IMR-90 (cell line): ENCODE measurements at regions not wholly inside any gene's neighbourhood (a gene's known extent, or its start where the extent isn't known, plus 50 kb on each side); places are given as distances from the start of the nearest gene placed in this dataset.

Experiments used
- ATAC-seq: fragments of 200-7000 bp; cut with Tn5 transposase; 2 replicates; pipeline ENCODE4 v1.9.1; 2020; ENCODE audit warnings: low read depth, mild to moderate bottlenecking, moderate library complexity
- BruUV-seq: library from RNA; stranded (reverse); fragments of 400-500 nt; replicated peaks from 2 replicates; lab custom pipeline; 2021; lab: Mats Ljungman, UMichigan
- CTCF ChIA-PET: fragments of 300-600 bp; formaldehyde crosslinking; extraction: SDS; loops from one replicate; lab custom pipeline; 2021; ENCODE audit warnings: antibody characterized with exemption; lab: Yijun Ruan, JAX
- POLR2A ChIA-PET: fragments of 300-600 bp; sonication (Branson Sonifier 250); formaldehyde crosslinking; loops from one replicate; lab custom pipeline; 2022; ENCODE audit warnings: antibody characterized with exemption; ENCODE audit not compliant: unreplicated experiment; lab: Charles Lee
- DNase-seq: peaks from one replicate; pipeline ENCODE4 v3.0.0; 2013
- H2AFZ ChIP-seq: replicated peaks from 2 replicates; pipeline ENCODE3; 2013; ENCODE audit warnings: low read length, mild to moderate bottlenecking; ENCODE audit not compliant: poor library complexity
- H2AK5ac ChIP-seq: 2 replicates; pipeline ENCODE4 v1.6.1; 2013; ENCODE audit warnings: low read depth, low read length, inconsistent platforms
- H2AK9ac ChIP-seq: replicated peaks from 2 replicates; pipeline ENCODE3; 2013; ENCODE audit warnings: mild to moderate bottlenecking, low read depth, low read length, moderate library complexity; ENCODE audit not compliant: poor library complexity
- H2BK120ac ChIP-seq: 2 replicates; pipeline ENCODE4 v1.6.1; 2013; ENCODE audit warnings: low read depth, low read length, inconsistent platforms
- H2BK15ac ChIP-seq: 3 replicates; pipeline ENCODE4 v1.6.1; 2013; ENCODE audit warnings: low read depth, low read length, inconsistent platforms
- H2BK20ac ChIP-seq: 2 replicates; pipeline ENCODE4 v1.6.1; 2013; ENCODE audit warnings: low read depth, mild to moderate bottlenecking, inconsistent platforms, low read length, moderate library complexity
- H2BK5ac ChIP-seq: 2 replicates; pipeline ENCODE4 v1.6.1; 2013; ENCODE audit warnings: mild to moderate bottlenecking, low read depth, low read length, inconsistent platforms; ENCODE audit not compliant: poor library complexity, severe bottlenecking
- H3K14ac ChIP-seq: replicated peaks from 2 replicates; pipeline ENCODE4 v1.6.1; 2013; ENCODE audit warnings: low read depth, low read length, inconsistent platforms
- H3K18ac ChIP-seq: 2 replicates; pipeline ENCODE4 v1.6.1; 2013; ENCODE audit warnings: low read depth, low read length, control low read depth
- H3K23ac ChIP-seq: 2 replicates; pipeline ENCODE4 v1.6.1; 2013; ENCODE audit warnings: low read depth, low read length, inconsistent platforms
- H3K27ac ChIP-seq: 2 replicates; pipeline ENCODE4 v1.5.1; 2013; ENCODE audit warnings: mild to moderate bottlenecking, control low read depth, low read length; ENCODE audit not compliant: insufficient read depth
- H3K27me3 ChIP-seq: 2 replicates; pipeline ENCODE4 v1.6.1; 2013; ENCODE audit warnings: low read length; ENCODE audit not compliant: control insufficient read depth, insufficient read depth
- H3K36me3 ChIP-seq: 2 replicates; pipeline ENCODE4 v1.6.1; 2013; ENCODE audit warnings: low read length, mixed read lengths; ENCODE audit not compliant: control insufficient read depth, insufficient read depth
- H3K4ac ChIP-seq: 2 replicates; pipeline ENCODE4 v1.6.1; 2013; ENCODE audit warnings: low read depth, low read length, inconsistent platforms
- H3K4me1 ChIP-seq: 2 replicates; pipeline ENCODE4 v1.6.1; 2013; ENCODE audit warnings: low read length, mixed read lengths; ENCODE audit not compliant: control insufficient read depth, insufficient read depth
- H3K4me2 ChIP-seq: 2 replicates; pipeline ENCODE4 v1.6.1; 2013; ENCODE audit warnings: low read depth, mild to moderate bottlenecking, control low read depth, low read length, moderate library complexity
- H3K4me3 ChIP-seq: 2 replicates; pipeline ENCODE4 v1.5.1; 2013; ENCODE audit warnings: low read depth, mild to moderate bottlenecking, control low read depth, low read length, moderate library complexity; ENCODE audit not compliant: insufficient read depth
- H3K56ac ChIP-seq: 2 replicates; pipeline ENCODE4 v1.6.1; 2013; ENCODE audit warnings: low read length, inconsistent platforms; ENCODE audit not compliant: insufficient read depth; ENCODE audit errors: extremely low read depth
- H3K79me1 ChIP-seq, 2 experiments: 2 replicates each; pipeline ENCODE4 v1.6.1; 2013; ENCODE audit warnings: low read length in 2 of 2, inconsistent platforms in 1 of 2, low read depth in 1 of 2
- H3K9ac ChIP-seq: 2 replicates; pipeline ENCODE4 v1.6.1; 2013; ENCODE audit warnings: low read depth, low read length, control low read depth
- H3K9me1 ChIP-seq: 2 replicates; pipeline ENCODE4 v1.6.1; 2013; ENCODE audit warnings: low read length, inconsistent platforms; ENCODE audit not compliant: insufficient read depth
- H3K9me3 ChIP-seq: 2 replicates; pipeline ENCODE4 v1.6.1; 2013; ENCODE audit warnings: low read length; ENCODE audit not compliant: control insufficient read depth, insufficient read depth
- H4K20me1 ChIP-seq: 2 replicates; pipeline ENCODE4 v1.6.1; 2013; ENCODE audit warnings: low read length, inconsistent platforms; ENCODE audit not compliant: insufficient read depth
- H4K5ac ChIP-seq: 2 replicates; pipeline ENCODE4 v1.6.1; 2013; ENCODE audit warnings: mild to moderate bottlenecking, low read depth, low read length, control low read depth
- H4K8ac ChIP-seq, 2 experiments: 2 replicates each; pipeline ENCODE4 v1.6.1; 2013; ENCODE audit warnings: low read depth in 2 of 2, low read length in 2 of 2, control low read depth in 1 of 2, inconsistent platforms in 1 of 2
- H4K91ac ChIP-seq: 2 replicates; pipeline ENCODE4 v1.6.1; 2013; ENCODE audit warnings: low read depth, low read length, inconsistent platforms; ENCODE audit not compliant: insufficient read depth
- BHLHE40 ChIP-seq: fragments of 150-350 bp; IDR thresholded peaks from 2 replicates; pipeline ENCODE4 v1.6.1; 2016; ENCODE audit warnings: mild to moderate bottlenecking, low read depth, low read length
- CEBPB ChIP-seq: IDR thresholded peaks from 2 replicates; pipeline ENCODE4 v1.6.1; 2012; ENCODE audit warnings: low read depth, low read length, improper control_type of control experiment
- CHD1 ChIP-seq: IDR thresholded peaks from 2 replicates; pipeline ENCODE4 v1.6.1; 2012; ENCODE audit warnings: low read depth, low read length, improper control_type of control experiment
- FOS ChIP-seq: fragments of 150-350 bp; IDR thresholded peaks from 2 replicates; pipeline ENCODE4 v1.6.1; 2016; ENCODE audit warnings: low read depth, low read length
- MAFK ChIP-seq: IDR thresholded peaks from 2 replicates; pipeline ENCODE4 v1.6.1; 2012; ENCODE audit warnings: low read depth, low read length, improper control_type of control experiment
- MAZ ChIP-seq: IDR thresholded peaks from 2 replicates; pipeline ENCODE4 v1.6.1; 2012; ENCODE audit warnings: low read depth, mild to moderate bottlenecking, low read length, improper control_type of control experiment, moderate library complexity, borderline replicate concordance
- MXI1 ChIP-seq: IDR thresholded peaks from 2 replicates; pipeline ENCODE4 v1.6.1; 2012; ENCODE audit warnings: low read depth, mild to moderate bottlenecking, low read length, moderate library complexity, borderline replicate concordance
- NFE2L2 ChIP-seq: fragments of 150-350 bp; IDR thresholded peaks from 2 replicates; pipeline ENCODE4 v1.6.1; 2016; ENCODE audit warnings: low read depth, mild to moderate bottlenecking, low read length
- POLR2A ChIP-seq: IDR thresholded peaks from 2 replicates; pipeline ENCODE4 v1.6.1; 2012; ENCODE audit warnings: mild to moderate bottlenecking, low read depth, low read length
- RAD21 ChIP-seq: IDR thresholded peaks from 2 replicates; pipeline ENCODE4 v1.6.1; 2012; ENCODE audit warnings: low read length, improper control_type of control experiment
- RCOR1 ChIP-seq: IDR thresholded peaks from 2 replicates; pipeline ENCODE4 v1.6.1; 2012; ENCODE audit warnings: mild to moderate bottlenecking, low read length, improper control_type of control experiment; ENCODE audit not compliant: insufficient replicate concordance
- RFX5 ChIP-seq: IDR thresholded peaks from 2 replicates; pipeline ENCODE4 v1.8.0; 2012; ENCODE audit warnings: low read depth, mild to moderate bottlenecking, low read length, moderate library complexity
- SMC3 ChIP-seq: fragments of 150-350 bp; IDR thresholded peaks from 2 replicates; pipeline ENCODE4 v1.6.1; 2016; ENCODE audit warnings: low read depth, mild to moderate bottlenecking, antibody characterized with exemption, low read length, moderate library complexity
- WGBS, 2 experiments: methylation state at CpG; one replicate each; pipeline versions ENCODE4 v1.1.5 to v1.1.7; 2013; ENCODE audit warnings: missing lambda C conversion rate in 2 of 2; ENCODE audit not compliant: insufficient read length in 1 of 2; ENCODE audit errors: extremely low coverage in 2 of 2; 5-methylcytosine and 5-hydroxymethylcytosine counted together
- dilution Hi-C: fragments of 300-500 bp; cut with HindIII; formaldehyde crosslinking; loops from one replicate; pipeline ENCODE4 v1.14.3; 2018; ENCODE audit warnings: low sequenced_read_pairs; ENCODE audit not compliant: unreplicated experiment
- in situ Hi-C: fragments of 300-500 bp; cut with MboI; formaldehyde crosslinking; loops from 3 replicates; pipeline ENCODE4 v1.14.3; 2019; ENCODE audit warnings: low sequenced_read_pairs, inconsistent platforms, mixed read lengths
- intact Hi-C: fragments of 100-400 bp; cut with micrococcal nuclease; formaldehyde crosslinking; loops from 2 replicates; pipeline ENCODE4 v1.10.0; 2022
- TF ChIP-seq, protein P1 (sequence below): fragments of 150-350 bp; IDR thresholded peaks from 2 replicates; pipeline ENCODE4 v1.6.1; 2016; ENCODE audit warnings: low read depth, mild to moderate bottlenecking, low read length, moderate library complexity, borderline replicate concordance
- TF ChIP-seq, protein P2 (sequence below): fragments of 150-350 bp; IDR thresholded peaks from 2 replicates; pipeline ENCODE4 v1.6.1; 2017; ENCODE audit warnings: mild to moderate bottlenecking, antibody characterized with exemption, low read length, low read depth
- TF ChIP-seq, protein P3 (sequence below): conservative IDR thresholded peaks from 2 replicates; pipeline ENCODE4 v1.5.1; 2012; ENCODE audit warnings: mild to moderate bottlenecking, low read depth, low read length, improper control_type of control experiment

DNA sequence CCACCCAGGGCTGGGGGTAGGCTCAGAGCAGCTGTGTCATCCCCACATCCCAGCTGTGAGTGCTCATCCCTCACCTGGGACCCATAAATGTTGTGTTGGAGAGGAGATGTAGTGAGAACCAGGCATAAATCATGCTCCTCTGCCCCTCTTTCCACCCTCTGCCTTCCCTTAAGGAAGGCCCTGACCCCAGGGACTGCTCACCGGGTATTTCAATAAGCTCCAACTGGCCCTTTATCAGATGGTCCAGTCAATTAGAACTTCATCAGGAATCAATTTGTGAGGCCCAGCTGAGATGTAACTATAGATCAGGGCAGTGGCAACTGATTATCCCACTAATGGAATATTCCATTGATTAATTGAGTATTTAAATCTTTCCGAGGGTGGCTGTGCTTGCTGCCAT lies 50.8 kb upstream of the NTRK3 start:
- ATAC-seq: no peak
- Histone ChIP-seq H3K4me2 (no peak overlapping the region), H2BK20ac (no peak overlapping the region), H2BK5ac (no peak overlapping the region), H3K27ac (no peak overlapping the region), H3K36me3 (no peaks in the 10 kb centered on the region), H4K8ac (no peak overlapping the region), H2BK120ac (no peak overlapping the region), H2AK9ac (no peak overlapping the region), H3K9me1 (no peaks in the 10 kb centered on the region), H4K5ac (no peak overlapping the region), H3K9ac (no peak overlapping the region), H3K4ac (no peak overlapping the region), H3K4me3 (no peak overlapping the region), H2AK5ac (no peak overlapping the region), H3K9me3 (no peaks in the 10 kb centered on the region), H3K79me1 (no peaks in the 10 kb centered on the region), H3K23ac (no peak overlapping the region), H3K18ac (no peak overlapping the region), H3K14ac (no peak overlapping the region), H3K4me1 (no peaks in the 10 kb centered on the region), H4K91ac (no peak overlapping the region), H3K27me3 (no peaks in the 10 kb centered on the region), H2AFZ (no peak overlapping the region), H4K20me1 (no peaks in the 10 kb centered on the region), H2BK15ac (no peak overlapping the region), H3K56ac (no peak overlapping the region)
- TF ChIP-seq SMC3 (no peak), RFX5 (no peak), MAZ (no peak), RAD21 (no peak), NFE2L2 (no peak), FOS (no peak), POLR2A (no peak), CHD1 (no peak), BHLHE40 (no peak), MAFK (no peak), CEBPB (no peak), MXI1 (no peak), RCOR1 (no peak)
- TF ChIP-seq, protein P1, sequence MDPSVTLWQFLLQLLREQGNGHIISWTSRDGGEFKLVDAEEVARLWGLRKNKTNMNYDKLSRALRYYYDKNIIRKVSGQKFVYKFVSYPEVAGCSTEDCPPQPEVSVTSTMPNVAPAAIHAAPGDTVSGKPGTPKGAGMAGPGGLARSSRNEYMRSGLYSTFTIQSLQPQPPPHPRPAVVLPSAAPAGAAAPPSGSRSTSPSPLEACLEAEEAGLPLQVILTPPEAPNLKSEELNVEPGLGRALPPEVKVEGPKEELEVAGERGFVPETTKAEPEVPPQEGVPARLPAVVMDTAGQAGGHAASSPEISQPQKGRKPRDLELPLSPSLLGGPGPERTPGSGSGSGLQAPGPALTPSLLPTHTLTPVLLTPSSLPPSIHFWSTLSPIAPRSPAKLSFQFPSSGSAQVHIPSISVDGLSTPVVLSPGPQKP: no peak
- TF ChIP-seq, protein P2, sequence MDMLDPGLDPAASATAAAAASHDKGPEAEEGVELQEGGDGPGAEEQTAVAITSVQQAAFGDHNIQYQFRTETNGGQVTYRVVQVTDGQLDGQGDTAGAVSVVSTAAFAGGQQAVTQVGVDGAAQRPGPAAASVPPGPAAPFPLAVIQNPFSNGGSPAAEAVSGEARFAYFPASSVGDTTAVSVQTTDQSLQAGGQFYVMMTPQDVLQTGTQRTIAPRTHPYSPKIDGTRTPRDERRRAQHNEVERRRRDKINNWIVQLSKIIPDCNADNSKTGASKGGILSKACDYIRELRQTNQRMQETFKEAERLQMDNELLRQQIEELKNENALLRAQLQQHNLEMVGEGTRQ: no peak
- TF ChIP-seq, protein P3, sequence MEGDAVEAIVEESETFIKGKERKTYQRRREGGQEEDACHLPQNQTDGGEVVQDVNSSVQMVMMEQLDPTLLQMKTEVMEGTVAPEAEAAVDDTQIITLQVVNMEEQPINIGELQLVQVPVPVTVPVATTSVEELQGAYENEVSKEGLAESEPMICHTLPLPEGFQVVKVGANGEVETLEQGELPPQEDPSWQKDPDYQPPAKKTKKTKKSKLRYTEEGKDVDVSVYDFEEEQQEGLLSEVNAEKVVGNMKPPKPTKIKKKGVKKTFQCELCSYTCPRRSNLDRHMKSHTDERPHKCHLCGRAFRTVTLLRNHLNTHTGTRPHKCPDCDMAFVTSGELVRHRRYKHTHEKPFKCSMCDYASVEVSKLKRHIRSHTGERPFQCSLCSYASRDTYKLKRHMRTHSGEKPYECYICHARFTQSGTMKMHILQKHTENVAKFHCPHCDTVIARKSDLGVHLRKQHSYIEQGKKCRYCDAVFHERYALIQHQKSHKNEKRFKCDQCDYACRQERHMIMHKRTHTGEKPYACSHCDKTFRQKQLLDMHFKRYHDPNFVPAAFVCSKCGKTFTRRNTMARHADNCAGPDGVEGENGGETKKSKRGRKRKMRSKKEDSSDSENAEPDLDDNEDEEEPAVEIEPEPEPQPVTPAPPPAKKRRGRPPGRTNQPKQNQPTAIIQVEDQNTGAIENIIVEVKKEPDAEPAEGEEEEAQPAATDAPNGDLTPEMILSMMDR: no peak
- in situ Hi-C loops: no loop called here
- no CpG with 5 or more reads among the region's 2 CpGs for WGBS, 2 experiments
- BruUV-seq: no TSS peak
- ChIA-PET POLR2A (no interaction called here), CTCF (no interaction called here)
- intact Hi-C loops: no loop called here
- DNase-seq: no peak
- dilution Hi-C loops: no loop called here
